ENCODE measurements at regions not wholly inside any gene's neighbourhood (a gene's known extent, or its start where the extent isn't known, plus 50 kb on each side); places are given as distances from the start of the nearest gene placed in this dataset.

- no TSS peak for BruUV-seq (replicated peaks)
- TF ChIP-seq EZH2 (IDR thresholded peaks at IDR 0.05; ENCODE audit: low read length, unreplicated experiment) = no peak
- peak; percentile 68 for TF ChIP-seq CTCF (conservative IDR thresholded peaks at IDR 0.05; ENCODE audit: low read depth, low read length)
- TF ChIP-seq EZH2phosphoT487 (IDR thresholded peaks at IDR 0.05; ENCODE audit: borderline replicate concordance, low read length) = no peak
- no peaks in the 10 kb centered on the region for H3K9me3 ChIP-seq (ENCODE audit: low read length)
- H3K4me3 ChIP-seq (ENCODE audit: low read length) = no peak overlapping the region
- H2AFZ ChIP-seq (ENCODE audit: low read length) = no peak overlapping the region
- H3K9me2 ChIP-seq (replicated peaks; ENCODE audit: low read length) = no peaks in the 10 kb centered on the region
- ChIA-PET CTCF (interaction anchor here (0.5 to 1.2 kb wide), 5 partner anchors 68 to 598 kb away, joined by 3 read pairs; no protein-coding TSS in a partner anchor), POLR2A (ENCODE audit: unreplicated experiment) (no interaction called here)
- intact Hi-C loops (cut with micrococcal nuclease) = loop anchor here (1.0 to 10.0 kb wide), 4 partner anchors 72 to 393 kb away; no protein-coding TSS in a partner anchor
- no peaks in the 10 kb centered on the region for H3F3A ChIP-seq (ENCODE audit: low read length, unreplicated experiment)
- H3K27me3 ChIP-seq (ENCODE audit: low read length) = no peaks in the 10 kb centered on the region
- DNase-seq (peak; percentile 80), ATAC-seq (peak; percentile 35; the same call in 1 of the 2 replicates)
- H3K27ac ChIP-seq (ENCODE audit: low read length) = no peak overlapping the region
- no peaks in the 10 kb centered on the region for H3K4me1 ChIP-seq (ENCODE audit: insufficient read depth, low read length)
- no peaks in the 10 kb centered on the region for H3K79me2 ChIP-seq (ENCODE audit: low read length)
- no peaks in the 10 kb centered on the region for H4K20me1 ChIP-seq (ENCODE audit: low read length)
- no peak overlapping the region for H3K4me2 ChIP-seq (ENCODE audit: low read length)
- no peaks in the 10 kb centered on the region for H3K36me3 ChIP-seq (ENCODE audit: low read depth, low read length)
- no peak overlapping the region for H3K9ac ChIP-seq (ENCODE audit: low read length)
These were observed 74.3 kb upstream of the GNAI1 start for GRCh38 chr7:80060218-80060806.

- Histone ChIP-seq H3K9me3 (ENCODE audit: low read length) (no peaks in the 10 kb centered on the region), H2AFZ (ENCODE audit: low read length) (no peak overlapping the region), H3K4me2 (ENCODE audit: low read length) (no peak overlapping the region), H3K36me3 (ENCODE audit: low read depth, low read length) (no peaks in the 10 kb centered on the region), H3K9ac (ENCODE audit: low read length) (no peak overlapping the region), H3K4me3 (ENCODE audit: low read length) (no peak overlapping the region), H3F3A (ENCODE audit: low read length, unreplicated experiment) (no peaks in the 10 kb centered on the region), H3K27me3 (ENCODE audit: low read length) (no peaks in the 10 kb centered on the region), H3K9me2 (replicated peaks; ENCODE audit: low read length) (no peaks in the 10 kb centered on the region), H4K20me1 (ENCODE audit: low read length) (no peaks in the 10 kb centered on the region), H3K27ac (ENCODE audit: low read length) (no peak overlapping the region), H3K79me2 (ENCODE audit: low read length) (no peaks in the 10 kb centered on the region), H3K4me1 (ENCODE audit: insufficient read depth, low read length) (peaks cover 4% of the 10 kb centered on the region; the same call in 1 of the 2 replicates)
- no peak for ATAC-seq
- DNase-seq = no peak
- no peak for TF ChIP-seq EZH2phosphoT487 (IDR thresholded peaks at IDR 0.05; ENCODE audit: borderline replicate concordance, low read length)
- TF ChIP-seq CTCF (conservative IDR thresholded peaks at IDR 0.05; ENCODE audit: low read depth, low read length) = no peak
- TF ChIP-seq EZH2 (IDR thresholded peaks at IDR 0.05; ENCODE audit: low read length, unreplicated experiment) = no peak
- POLR2A ChIA-PET (ENCODE audit: unreplicated experiment) = no interaction called here
- no TSS peak for BruUV-seq (replicated peaks)
- intact Hi-C loops (cut with micrococcal nuclease) = no loop called here
- CTCF ChIA-PET = no interaction called here
These were observed 77.1 kb upstream of the GNAI1 start for GRCh38 chr7:80057488-80057887.

GRCh38 chr7:80054356-80054755 is 80.3 kb upstream of the GNAI1 start:
- no peaks in the 10 kb centered on the region for H4K20me1 ChIP-seq (ENCODE audit: low read length)
- no peak overlapping the region for H3K9ac ChIP-seq (ENCODE audit: low read length)
- intact Hi-C loops (cut with micrococcal nuclease) = no loop called here
- H3K9me2 ChIP-seq (replicated peaks; ENCODE audit: low read length) = no peaks in the 10 kb centered on the region
- ChIA-PET CTCF (no interaction called here), POLR2A (ENCODE audit: unreplicated experiment) (no interaction called here)
- no peak overlapping the region for H3K4me2 ChIP-seq (ENCODE audit: low read length)
- no peaks in the 10 kb centered on the region for H3K9me3 ChIP-seq (ENCODE audit: low read length)
- TF ChIP-seq EZH2 (IDR thresholded peaks at IDR 0.05; ENCODE audit: low read length, unreplicated experiment) = no peak
- H3K79me2 ChIP-seq (ENCODE audit: low read length) = no peaks in the 10 kb centered on the region
- no peak overlapping the region for H3K4me3 ChIP-seq (ENCODE audit: low read length)
- H3K4me1 ChIP-seq (ENCODE audit: insufficient read depth, low read length) = peaks cover 4% of the 10 kb centered on the region; the same call in 1 of the 2 replicates
- DNase-seq (peak; percentile 58), ATAC-seq (peak; percentile 88)
- H2AFZ ChIP-seq (ENCODE audit: low read length) = no peak overlapping the region
- no peaks in the 10 kb centered on the region for H3K36me3 ChIP-seq (ENCODE audit: low read depth, low read length)
- H3K27ac ChIP-seq (ENCODE audit: low read length) = no peak overlapping the region
- H3F3A ChIP-seq (ENCODE audit: low read length, unreplicated experiment) = no peaks in the 10 kb centered on the region
- BruUV-seq (replicated peaks) = no TSS peak
- H3K27me3 ChIP-seq (ENCODE audit: low read length) = no peaks in the 10 kb centered on the region

Measured in PC-3 (cell line).